GM10266 (cell line): ENCODE measurements at regions not wholly inside any gene's neighbourhood (a gene's known extent, or its start where the extent isn't known, plus 50 kb on each side); places are given as distances from the start of the nearest gene placed in this dataset.

ENCODE experiments used
- DNase-seq: peaks from one replicate; pipeline ENCODE4 v3.0.0; 2012; ENCODE audit errors: extremely low spot score
- CTCF ChIP-seq: IDR thresholded peaks from 2 replicates; pipeline ENCODE4 v1.5.1; 2012; ENCODE audit warnings: mild to moderate bottlenecking, low read depth; ENCODE audit not compliant: control insufficient read depth, insufficient read depth; ENCODE audit errors: missing control alignments

GRCh38 chr2:59746291-59746690, 807.2 kb downstream of the BCL11A start:
- no peak for DNase-seq
- no peak for TF ChIP-seq CTCF

- no peak for DNase-seq
- no peak for TF ChIP-seq CTCF
Measured at GRCh38 chr2:59745085-59745484, 808.4 kb downstream of the BCL11A start.

- DNase-seq, result no peak
- no peak for TF ChIP-seq CTCF
Measured at GRCh38 chr2:59744436-59744835, 809.0 kb downstream of the BCL11A start.

- DNase-seq, result no peak
- no peak for TF ChIP-seq CTCF
Measured at GRCh38 chr2:59741840-59742239, 811.6 kb downstream of the BCL11A start.

- DNase-seq, result no peak
- no peak for TF ChIP-seq CTCF
Measured at GRCh38 chr2:59739166-59739565, 814.3 kb downstream of the BCL11A start.

GRCh38 chr2:59737299-59737698, 816.2 kb downstream of the BCL11A start:
- no peak for DNase-seq
- TF ChIP-seq CTCF, result no peak

- DNase-seq, result no peak
- TF ChIP-seq CTCF, result no peak
Measured at GRCh38 chr2:59734743-59735142, 818.7 kb downstream of the BCL11A start.
